ENCODE measurements at regions not wholly inside any gene's neighbourhood (a gene's known extent, or its start where the extent isn't known, plus 50 kb on each side); places are given as distances from the start of the nearest gene placed in this dataset.

- H3K36me3 ChIP-seq (ENCODE audit: control insufficient read depth in 4 of 4, insufficient read depth in 4 of 4, low read length in 4 of 4), result no peaks in the 10 kb centered on the region
- 94 to 97% methylated on average over 5 of the region's 5 CpGs for WGBS, 2 donors
- peaks cover 0 to 2% (median 0%) of the 10 kb centered on the region in 5 donors for H3K4me1 ChIP-seq (ENCODE audit: control insufficient read depth in 5 of 5, insufficient read depth in 5 of 5, low read length in 5 of 5)
- no peak for DNase-seq
- no peak for ATAC-seq (ENCODE audit: insufficient read depth, low FRiP score)
- H3K9me3 ChIP-seq (ENCODE audit: control insufficient read depth in 4 of 4, insufficient read depth in 3 of 4, low read length in 3 of 4), result no peaks in the 10 kb centered on the region
- H3K27ac ChIP-seq (ENCODE audit: low read depth in 1 of 2, low read length in 1 of 2), result no peak overlapping the region
- no peak overlapping the region for H3K4me3 ChIP-seq
- no peak for TF ChIP-seq CTCF (IDR thresholded peaks at IDR 0.05; ENCODE audit: control extremely low read depth, extremely low read depth)
- H3K9ac ChIP-seq (ENCODE audit: insufficient read depth in 1 of 2, low read length in 2 of 2), result no peak overlapping the region
- no peaks in the 10 kb centered on the region for H3K27me3 ChIP-seq (ENCODE audit: control insufficient read depth in 3 of 3, insufficient read depth in 3 of 3, low read length in 2 of 3)
Measured at GRCh38 chr3:70752051-70752450, 439.6 kb upstream of the MDFIC2 start.

DNA sequence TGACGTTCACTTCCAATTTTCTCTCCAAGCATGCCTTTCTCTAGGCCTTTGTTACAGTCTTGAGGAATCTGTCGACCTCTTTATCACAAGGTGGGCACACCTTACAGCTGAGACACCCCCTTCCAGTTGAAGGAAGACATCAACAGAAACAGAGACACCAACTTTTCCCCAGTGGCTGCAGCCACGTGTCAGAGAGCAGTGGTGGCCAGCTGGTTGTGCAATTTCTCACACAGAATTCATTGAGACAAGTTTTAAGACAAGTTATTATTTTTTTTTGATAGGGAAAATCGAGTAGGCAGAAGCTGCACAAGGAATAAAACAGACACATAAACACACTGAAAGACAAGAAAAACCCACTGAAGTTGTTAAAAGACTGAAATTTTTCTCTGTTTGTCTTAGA, 436.7 kb upstream of the MDFIC2 start:
- no peak for TF ChIP-seq CTCF (IDR thresholded peaks at IDR 0.05; ENCODE audit: control extremely low read depth, extremely low read depth)
- Histone ChIP-seq H3K9ac (ENCODE audit: insufficient read depth in 1 of 2, low read length in 2 of 2) (peak overlapping the region in 1 of 2 donors; percentile 13), H3K4me3 (no peak overlapping the region), H3K36me3 (ENCODE audit: control insufficient read depth in 4 of 4, insufficient read depth in 4 of 4, low read length in 4 of 4) (no peaks in the 10 kb centered on the region), H3K27ac (ENCODE audit: low read depth in 1 of 2, low read length in 1 of 2) (no peak overlapping the region), H3K9me3 (ENCODE audit: control insufficient read depth in 4 of 4, insufficient read depth in 3 of 4, low read length in 3 of 4) (no peaks in the 10 kb centered on the region), H3K4me1 (ENCODE audit: control insufficient read depth in 5 of 5, insufficient read depth in 5 of 5, low read length in 5 of 5) (peaks cover 0 to 2% (median 0%) of the 10 kb centered on the region in 5 donors), H3K27me3 (ENCODE audit: control insufficient read depth in 3 of 3, insufficient read depth in 3 of 3, low read length in 2 of 3) (no peaks in the 10 kb centered on the region)
- no peak for ATAC-seq (ENCODE audit: insufficient read depth, low FRiP score)
- WGBS, 2 donors, result 59 to 72% methylated on average over 4 of the region's 4 CpGs
- no peak for DNase-seq

- Histone ChIP-seq H3K4me1 (ENCODE audit: control insufficient read depth in 5 of 5, insufficient read depth in 5 of 5, low read length in 5 of 5) (peaks cover 0 to 2% (median 0%) of the 10 kb centered on the region in 5 donors), H3K27me3 (ENCODE audit: control insufficient read depth in 3 of 3, insufficient read depth in 3 of 3, low read length in 2 of 3) (no peaks in the 10 kb centered on the region), H3K36me3 (ENCODE audit: control insufficient read depth in 4 of 4, insufficient read depth in 4 of 4, low read length in 4 of 4) (no peaks in the 10 kb centered on the region), H3K27ac (ENCODE audit: low read depth in 1 of 2, low read length in 1 of 2) (no peak overlapping the region), H3K4me3 (no peak overlapping the region), H3K9me3 (ENCODE audit: control insufficient read depth in 4 of 4, insufficient read depth in 3 of 4, low read length in 3 of 4) (no peaks in the 10 kb centered on the region), H3K9ac (ENCODE audit: insufficient read depth in 1 of 2, low read length in 2 of 2) (no peak overlapping the region)
- no peak for TF ChIP-seq CTCF (IDR thresholded peaks at IDR 0.05; ENCODE audit: control extremely low read depth, extremely low read depth)
- DNase-seq, result no peak
- ATAC-seq (ENCODE audit: insufficient read depth, low FRiP score), result no peak
- WGBS, 2 donors, result 93 to 97% methylated on average over 5 of the region's 5 CpGs
Measured at GRCh38 chr3:70748593-70748992, 436.2 kb upstream of the MDFIC2 start.

GRCh38 chr3:70747847-70748246, 435.4 kb upstream of the MDFIC2 start:
- H3K9me3 ChIP-seq (ENCODE audit: control insufficient read depth in 4 of 4, insufficient read depth in 3 of 4, low read length in 3 of 4), result no peaks in the 10 kb centered on the region
- H3K4me3 ChIP-seq, result no peak overlapping the region
- peaks cover 0 to 2% (median 0%) of the 10 kb centered on the region in 5 donors for H3K4me1 ChIP-seq (ENCODE audit: control insufficient read depth in 5 of 5, insufficient read depth in 5 of 5, low read length in 5 of 5)
- H3K36me3 ChIP-seq (ENCODE audit: control insufficient read depth in 4 of 4, insufficient read depth in 4 of 4, low read length in 4 of 4), result no peaks in the 10 kb centered on the region
- no peak overlapping the region for H3K9ac ChIP-seq (ENCODE audit: insufficient read depth in 1 of 2, low read length in 2 of 2)
- TF ChIP-seq CTCF (IDR thresholded peaks at IDR 0.05; ENCODE audit: control extremely low read depth, extremely low read depth), result no peak
- WGBS, 2 donors, result 70 to 75% methylated on average over 4 of the region's 4 CpGs
- no peaks in the 10 kb centered on the region for H3K27me3 ChIP-seq (ENCODE audit: control insufficient read depth in 3 of 3, insufficient read depth in 3 of 3, low read length in 2 of 3)
- DNase-seq, result no peak
- no peak for ATAC-seq (ENCODE audit: insufficient read depth, low FRiP score)
- no peak overlapping the region for H3K27ac ChIP-seq (ENCODE audit: low read depth in 1 of 2, low read length in 1 of 2)

Data from lung (tissue), 11 donors.